Activated T-cell treated with anti-CD3 and anti-CD28 coated beads, Interleukin-2, amount 50 U/mL, for 4 hours (primary cell): ENCODE measurements at regions not wholly inside any gene's neighbourhood (a gene's known extent, or its start where the extent isn't known, plus 50 kb on each side); places are given as distances from the start of the nearest gene placed in this dataset.

Experiments used
- ATAC-seq, 2 donors: fragments of 200-7000 bp; cut with Tn5 transposase; one replicate each; pipeline ENCODE4 v1.10.0; 2021
- DNase-seq: peaks from one replicate; pipeline ENCODE4 v3.0.0-alpha.2; 2020
- H3K27me3 Mint-ChIP-seq: one replicate; pipeline ENCODE4 v1.8.0; 2021; ENCODE audit warnings: low read depth, mixed read lengths
- H3K36me3 Mint-ChIP-seq: one replicate; pipeline ENCODE4 v1.8.0; 2022; ENCODE audit warnings: mixed read lengths; ENCODE audit not compliant: insufficient read depth
- H3K4me1 Mint-ChIP-seq: one replicate; pipeline ENCODE4 v1.8.0; 2021; ENCODE audit warnings: low read depth, mixed read lengths
- H3K4me3 Mint-ChIP-seq: one replicate; pipeline ENCODE4 v1.8.0; 2021; ENCODE audit warnings: mild to moderate bottlenecking, moderate library complexity, mixed read lengths
- H3K9me3 Mint-ChIP-seq: one replicate; pipeline ENCODE4 v1.8.0; 2021; ENCODE audit warnings: mixed read lengths

DNA sequence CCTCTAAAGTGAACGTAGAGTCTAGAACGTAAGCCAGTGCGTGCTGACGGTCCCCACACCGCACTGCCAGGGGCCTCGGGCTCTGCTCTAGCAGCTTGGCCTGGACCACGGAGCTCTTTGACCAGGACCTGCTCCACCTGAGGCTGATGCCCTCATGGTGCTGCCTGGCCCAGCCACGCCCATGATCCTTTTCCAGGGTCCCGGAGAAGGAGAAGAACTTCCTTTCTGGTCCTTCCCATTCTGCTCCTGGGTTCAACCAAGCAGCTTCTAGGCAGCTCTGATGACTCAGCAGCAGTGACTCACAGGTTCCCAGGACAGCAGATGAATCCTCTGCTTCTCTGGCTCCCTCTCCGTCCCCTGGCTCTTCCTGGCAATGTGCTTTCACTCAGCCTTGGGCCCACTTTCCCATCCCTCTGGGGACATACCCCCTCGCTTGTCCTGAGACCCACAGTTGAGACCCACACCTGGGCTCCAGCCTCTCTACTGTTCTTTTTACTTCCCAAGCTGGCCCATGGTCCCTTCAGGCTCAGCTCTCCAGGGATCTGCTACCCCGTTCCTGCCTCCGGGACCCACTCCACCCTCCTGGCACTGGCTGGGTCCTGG is 246.3 kb upstream of the RAB4A start:
- Mint-ChIP-seq H3K9me3 (no peaks in the 10 kb centered on the region), H3K4me1 (peaks cover 16% of the 10 kb centered on the region), H3K36me3 (no peaks in the 10 kb centered on the region), H3K4me3 (no peak overlapping the region), H3K27me3 (no peaks in the 10 kb centered on the region)
- no peak for ATAC-seq
- DNase-seq = no peak

DNA sequence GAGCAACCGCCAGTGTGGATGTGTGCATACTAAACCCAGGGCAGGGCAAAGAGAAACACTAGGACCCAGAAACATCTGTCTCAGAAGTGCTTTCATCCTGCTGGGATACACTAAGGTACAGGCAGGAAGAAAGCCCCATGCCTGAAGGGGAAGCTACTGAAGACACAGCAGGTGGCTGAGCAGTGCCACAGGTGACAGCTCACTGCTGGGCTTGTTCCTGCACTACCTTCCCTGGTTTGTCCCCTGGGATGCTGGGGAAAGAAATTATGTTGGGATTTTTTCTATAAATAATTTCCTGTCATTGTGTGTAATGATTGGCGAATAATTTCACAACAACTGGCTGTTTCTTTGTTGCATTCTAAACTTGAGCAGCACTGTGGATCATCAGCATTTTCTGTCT is 245.3 kb upstream of the RAB4A start:
- H3K9me3 Mint-ChIP-seq = no peaks in the 10 kb centered on the region
- H3K4me1 Mint-ChIP-seq = peaks cover 16% of the 10 kb centered on the region
- H3K27me3 Mint-ChIP-seq = no peaks in the 10 kb centered on the region
- DNase-seq = no peak
- no peaks in the 10 kb centered on the region for H3K36me3 Mint-ChIP-seq
- no peak overlapping the region for H3K4me3 Mint-ChIP-seq
- no peak for ATAC-seq

DNA sequence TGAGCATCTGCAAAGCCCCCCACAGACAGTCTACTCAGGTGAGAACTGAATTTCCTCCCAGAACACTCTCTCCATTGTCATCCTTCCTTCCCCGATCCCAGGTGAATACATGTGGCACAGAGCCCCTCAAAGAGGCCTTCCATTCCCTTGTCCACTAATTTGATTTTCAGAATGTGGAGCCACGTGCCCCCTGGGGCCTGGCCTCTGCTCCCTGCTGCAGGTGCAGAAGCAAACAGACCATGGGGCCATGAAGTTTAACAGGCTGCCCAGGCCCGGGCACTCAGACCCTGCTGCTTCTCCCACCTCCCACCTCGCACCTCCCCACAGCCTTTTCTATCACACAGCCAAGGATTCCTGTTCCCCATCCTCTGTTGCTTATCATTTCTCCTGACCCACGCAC is 243.8 kb upstream of the RAB4A start:
- Mint-ChIP-seq H3K27me3 (no peaks in the 10 kb centered on the region), H3K4me1 (peaks cover 18% of the 10 kb centered on the region), H3K36me3 (no peaks in the 10 kb centered on the region), H3K9me3 (no peaks in the 10 kb centered on the region), H3K4me3 (peak overlapping the region; percentile 75)
- ATAC-seq (peak; percentile 13 to 29), DNase-seq (no peak)

DNA sequence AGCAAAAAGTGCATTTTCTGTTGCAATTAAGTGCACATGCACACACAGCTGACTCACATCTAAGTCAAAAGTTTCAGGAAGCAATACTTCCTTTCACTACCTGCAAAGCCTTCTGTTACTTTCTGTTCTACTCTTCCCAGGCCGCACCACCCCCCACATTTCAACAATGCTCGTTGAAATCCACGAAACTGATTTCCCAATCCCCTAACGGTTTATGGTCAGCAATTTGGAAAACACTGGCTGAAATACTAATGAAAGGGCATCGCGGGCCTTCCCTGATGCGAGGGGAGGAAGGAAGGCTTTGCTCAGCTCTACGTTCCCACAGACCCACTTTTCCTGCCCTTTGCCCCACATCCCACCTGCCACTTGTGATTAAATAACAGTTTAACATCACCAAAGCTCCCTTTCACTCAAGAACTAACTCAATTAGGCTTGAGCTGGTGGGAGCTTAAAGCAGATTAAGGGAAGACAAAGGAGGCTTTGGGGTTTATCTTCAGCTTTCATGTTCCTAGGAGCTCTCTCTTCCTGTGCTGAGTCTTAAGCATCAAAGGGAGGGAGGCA is 243.2 kb upstream of the RAB4A start:
- ATAC-seq (peak; percentile 80 to 89), DNase-seq (no peak)
- no peaks in the 10 kb centered on the region for H3K9me3 Mint-ChIP-seq
- H3K4me1 Mint-ChIP-seq = peaks cover 23% of the 10 kb centered on the region
- H3K4me3 Mint-ChIP-seq = peak overlapping the region; percentile 75
- H3K36me3 Mint-ChIP-seq = no peaks in the 10 kb centered on the region
- H3K27me3 Mint-ChIP-seq = no peaks in the 10 kb centered on the region

DNA sequence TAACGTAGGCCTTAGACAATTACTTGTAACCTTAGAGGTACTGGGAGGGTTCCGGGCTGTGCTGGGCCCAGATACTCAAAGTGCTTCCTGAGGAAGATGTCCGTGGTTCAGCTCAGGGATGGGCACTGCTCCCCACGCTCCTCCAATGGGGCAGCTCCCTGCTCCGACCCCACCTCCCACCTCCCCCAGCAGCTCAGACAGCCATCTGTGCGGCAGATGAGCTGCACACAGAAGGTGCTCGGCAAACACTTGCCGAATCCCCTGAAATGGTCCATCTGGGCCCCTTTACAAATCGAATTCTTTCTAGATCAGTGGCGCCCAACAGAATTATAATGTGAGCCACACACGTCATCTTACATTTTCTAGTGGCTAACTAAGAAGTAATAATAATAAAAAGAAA is 242.4 kb upstream of the RAB4A start:
- Mint-ChIP-seq H3K4me1 (peaks cover 31% of the 10 kb centered on the region), H3K9me3 (no peaks in the 10 kb centered on the region), H3K4me3 (no peak overlapping the region), H3K36me3 (no peaks in the 10 kb centered on the region), H3K27me3 (no peaks in the 10 kb centered on the region)
- DNase-seq = no peak
- no peak for ATAC-seq

DNA sequence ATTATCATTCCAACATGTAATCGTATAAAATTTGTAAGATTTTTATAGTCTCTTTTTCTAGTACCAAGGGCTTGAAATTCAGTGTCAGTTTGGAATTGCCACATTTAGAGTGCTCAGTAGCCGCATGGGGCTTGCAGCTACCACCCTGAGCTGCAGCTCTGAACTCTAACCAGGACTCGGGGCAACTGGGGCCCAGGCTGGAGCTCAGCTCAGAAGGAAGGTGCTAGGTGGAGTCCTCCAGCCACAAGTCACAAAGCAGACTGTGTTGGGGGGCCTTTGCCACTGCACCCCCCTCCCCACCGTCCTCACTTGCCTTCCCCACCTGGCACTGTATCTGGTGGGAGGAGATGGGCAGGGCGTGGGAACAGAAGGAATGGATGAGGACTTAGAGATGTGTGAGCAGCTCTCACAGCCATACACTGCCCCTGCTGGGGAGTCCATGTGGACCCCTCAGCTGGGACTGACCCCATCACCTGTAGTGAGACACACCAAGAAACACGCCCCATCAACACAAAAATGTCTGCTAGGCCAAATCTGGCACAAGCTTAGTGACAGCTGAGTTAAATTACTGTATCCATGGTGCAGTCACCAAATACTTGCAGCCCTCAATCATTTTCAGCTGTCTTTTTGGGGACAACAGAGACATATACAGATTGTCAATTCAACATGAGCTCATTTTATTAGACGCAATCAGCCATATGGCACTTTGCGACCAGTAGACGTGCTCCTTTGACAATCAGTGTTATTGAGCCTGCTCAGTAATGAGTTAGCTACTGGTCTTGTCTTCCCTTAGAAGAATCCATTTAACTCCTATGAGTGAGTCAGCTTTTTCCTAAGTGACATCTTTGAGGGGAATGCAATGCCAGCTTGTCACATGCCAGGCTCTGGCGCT is 241.7 kb upstream of the RAB4A start:
- DNase-seq (no peak), ATAC-seq (no peak)
- Mint-ChIP-seq H3K27me3 (no peaks in the 10 kb centered on the region), H3K4me1 (peaks cover 36% of the 10 kb centered on the region), H3K36me3 (no peaks in the 10 kb centered on the region), H3K9me3 (no peaks in the 10 kb centered on the region), H3K4me3 (no peak overlapping the region)

DNA sequence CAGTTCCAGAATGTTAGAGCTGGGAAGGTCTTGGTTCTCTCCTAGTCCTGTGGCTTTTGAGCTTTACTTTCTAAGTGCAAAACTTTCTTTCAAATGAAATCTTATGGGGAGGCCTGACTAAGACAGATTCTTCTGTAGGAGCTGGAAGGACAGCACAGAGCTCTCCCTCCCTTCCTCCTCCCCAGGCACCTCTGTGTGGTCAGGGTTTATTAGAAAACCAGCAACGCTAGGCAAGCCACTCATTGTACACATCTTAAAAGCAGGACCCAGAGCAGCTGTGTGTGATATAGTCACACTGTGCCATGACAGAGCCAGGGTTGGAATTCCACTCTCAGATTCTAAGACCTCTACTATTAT is 241.1 kb upstream of the RAB4A start:
- ATAC-seq = no peak
- Mint-ChIP-seq H3K36me3 (no peaks in the 10 kb centered on the region), H3K27me3 (no peaks in the 10 kb centered on the region)

DNA sequence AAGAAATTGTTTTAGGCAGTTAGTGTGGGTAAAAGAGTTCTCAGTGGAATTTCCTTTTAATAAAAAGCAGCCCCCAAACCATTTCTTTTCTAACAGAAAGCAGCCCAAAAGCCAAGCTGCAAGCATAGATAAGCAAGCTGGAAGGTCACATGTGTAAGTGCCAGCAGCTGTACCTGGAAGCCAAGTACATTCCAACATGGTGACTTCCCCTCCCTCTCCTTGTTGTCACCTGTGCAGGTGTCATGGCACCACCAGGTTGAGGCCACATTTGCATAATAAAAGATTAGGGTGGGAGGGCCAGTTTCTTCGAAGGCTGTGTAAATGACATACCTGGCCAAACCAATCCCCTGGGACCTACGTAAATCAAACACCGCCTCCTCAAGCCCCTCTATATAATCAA is 240.3 kb upstream of the RAB4A start:
- peaks cover 50% of the 10 kb centered on the region for H3K4me1 Mint-ChIP-seq
- no peak for DNase-seq
- H3K36me3 Mint-ChIP-seq = no peaks in the 10 kb centered on the region
- H3K27me3 Mint-ChIP-seq = no peaks in the 10 kb centered on the region
- no peak overlapping the region for H3K4me3 Mint-ChIP-seq
- no peaks in the 10 kb centered on the region for H3K9me3 Mint-ChIP-seq
- no peak for ATAC-seq

More for the DNA sequence above, 241.1 kb upstream of the RAB4A start:
- peaks cover 43% of the 10 kb centered on the region for H3K4me1 Mint-ChIP-seq
- no peak overlapping the region for H3K4me3 Mint-ChIP-seq
- H3K9me3 Mint-ChIP-seq = no peaks in the 10 kb centered on the region
- no peak for DNase-seq

DNA sequence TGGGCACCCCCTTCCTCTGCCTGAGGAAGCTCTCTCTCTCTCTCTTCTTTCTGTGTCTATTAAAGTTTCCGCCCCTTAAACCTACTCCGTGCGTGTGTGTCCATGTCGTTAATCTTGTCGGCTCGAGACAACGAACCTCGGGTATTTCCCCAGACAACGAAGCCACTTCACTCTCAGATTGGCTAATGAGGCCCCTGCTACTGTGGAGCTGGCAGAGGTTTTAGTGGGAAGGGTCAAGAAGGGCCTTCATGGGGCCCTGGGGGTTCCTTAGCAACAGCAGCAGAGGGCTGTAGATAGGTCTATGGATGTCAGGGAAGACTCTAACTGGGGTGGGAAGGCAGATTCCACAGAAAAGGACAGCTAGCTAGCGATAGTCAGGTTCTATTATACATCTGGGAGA is 239.8 kb upstream of the RAB4A start:
- no peaks in the 10 kb centered on the region for H3K27me3 Mint-ChIP-seq
- no peaks in the 10 kb centered on the region for H3K9me3 Mint-ChIP-seq
- no peak overlapping the region for H3K4me3 Mint-ChIP-seq
- peaks cover 55% of the 10 kb centered on the region for H3K4me1 Mint-ChIP-seq
- DNase-seq (no peak), ATAC-seq (no peak)
- no peaks in the 10 kb centered on the region for H3K36me3 Mint-ChIP-seq

DNA sequence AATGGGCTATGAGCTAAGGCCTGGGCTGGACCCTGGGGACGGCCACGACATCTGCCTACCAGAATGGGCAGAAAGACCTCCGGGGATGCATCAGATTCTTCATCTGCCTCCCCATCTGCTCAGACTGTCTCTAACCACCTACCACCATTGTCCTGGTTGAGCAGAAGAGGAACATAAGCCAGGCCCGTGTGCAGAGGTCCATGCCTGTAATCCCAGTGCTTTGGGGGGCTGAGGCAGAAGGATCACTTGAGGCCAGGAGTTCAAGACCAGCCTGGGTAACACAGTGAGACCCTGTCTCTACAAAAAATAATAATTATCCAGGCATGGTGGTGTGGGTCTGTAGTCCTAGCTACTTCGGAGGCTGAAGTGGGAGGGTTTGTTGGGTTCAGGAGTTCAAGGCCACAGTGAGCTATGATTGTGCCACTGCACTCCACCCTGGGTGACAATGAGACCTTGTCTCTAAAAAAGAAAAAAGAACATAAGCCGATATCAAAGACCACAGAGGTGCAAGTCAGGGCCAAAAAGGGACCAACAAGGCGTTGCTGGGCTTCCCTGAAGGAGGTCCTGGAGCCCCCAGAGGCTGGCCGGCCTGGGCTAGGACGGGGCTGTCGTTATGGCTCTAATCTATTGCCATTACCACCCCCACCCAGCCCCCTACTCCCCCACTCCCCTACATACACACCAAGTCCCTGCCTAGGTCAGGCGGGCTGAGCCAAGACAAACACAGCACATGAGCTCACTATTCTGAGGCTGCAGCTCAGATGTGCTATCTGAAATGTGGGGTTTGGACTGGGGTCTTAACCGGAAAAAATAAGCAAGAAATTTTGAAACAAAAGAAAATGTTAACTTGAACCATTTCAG is 239.2 kb upstream of the RAB4A start:
- Mint-ChIP-seq H3K36me3 (no peaks in the 10 kb centered on the region), H3K27me3 (no peaks in the 10 kb centered on the region), H3K9me3 (no peaks in the 10 kb centered on the region), H3K4me1 (peaks cover 61% of the 10 kb centered on the region), H3K4me3 (no peak overlapping the region)
- ATAC-seq = no peak
- DNase-seq = no peak

DNA sequence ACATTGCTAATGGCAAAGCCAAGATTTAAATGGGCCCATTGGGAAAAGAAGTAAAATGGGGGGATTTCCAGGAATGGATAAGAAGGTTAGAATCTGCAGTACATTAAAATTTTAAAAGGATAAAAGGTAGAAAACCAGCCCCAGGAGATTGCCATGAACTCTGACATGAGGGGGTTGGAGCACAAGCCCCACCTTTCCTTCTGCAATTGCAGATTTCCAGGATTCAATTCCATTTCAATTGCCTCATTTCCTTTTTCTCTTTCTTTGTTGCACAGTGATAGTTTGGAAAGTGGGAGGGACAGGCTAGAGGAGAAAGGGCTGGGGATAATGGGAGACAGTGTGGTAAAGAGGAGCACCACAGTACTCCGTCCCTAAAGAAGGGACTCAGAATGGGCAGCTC is 238.5 kb upstream of the RAB4A start:
- H3K27me3 Mint-ChIP-seq = no peaks in the 10 kb centered on the region
- no peaks in the 10 kb centered on the region for H3K36me3 Mint-ChIP-seq
- H3K9me3 Mint-ChIP-seq = no peaks in the 10 kb centered on the region
- DNase-seq = no peak
- H3K4me3 Mint-ChIP-seq = no peak overlapping the region
- peaks cover 62% of the 10 kb centered on the region for H3K4me1 Mint-ChIP-seq
- no peak for ATAC-seq

DNA sequence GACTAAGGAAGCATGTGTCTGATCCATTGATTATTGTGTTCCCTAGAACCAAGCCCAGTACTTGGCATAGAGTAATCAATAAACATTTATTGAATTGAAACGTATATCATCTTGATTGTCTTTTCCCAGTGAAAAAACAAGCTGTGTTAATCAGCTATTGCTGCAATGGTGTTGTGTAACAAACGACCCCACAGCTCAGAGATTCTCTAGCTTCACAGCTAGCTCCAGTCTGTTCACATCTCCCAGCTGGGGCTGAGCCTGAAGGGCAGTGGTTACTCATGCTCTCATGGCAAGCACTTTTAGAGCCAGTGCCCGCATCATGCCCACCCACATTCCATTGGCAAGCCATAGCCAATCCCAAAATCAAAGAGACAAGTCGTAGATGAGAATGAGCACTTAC is 237.4 kb upstream of the RAB4A start:
- Mint-ChIP-seq H3K4me3 (no peak overlapping the region), H3K4me1 (peaks cover 60% of the 10 kb centered on the region), H3K27me3 (no peaks in the 10 kb centered on the region), H3K9me3 (no peaks in the 10 kb centered on the region), H3K36me3 (no peaks in the 10 kb centered on the region)
- ATAC-seq = no peak
- no peak for DNase-seq

DNA sequence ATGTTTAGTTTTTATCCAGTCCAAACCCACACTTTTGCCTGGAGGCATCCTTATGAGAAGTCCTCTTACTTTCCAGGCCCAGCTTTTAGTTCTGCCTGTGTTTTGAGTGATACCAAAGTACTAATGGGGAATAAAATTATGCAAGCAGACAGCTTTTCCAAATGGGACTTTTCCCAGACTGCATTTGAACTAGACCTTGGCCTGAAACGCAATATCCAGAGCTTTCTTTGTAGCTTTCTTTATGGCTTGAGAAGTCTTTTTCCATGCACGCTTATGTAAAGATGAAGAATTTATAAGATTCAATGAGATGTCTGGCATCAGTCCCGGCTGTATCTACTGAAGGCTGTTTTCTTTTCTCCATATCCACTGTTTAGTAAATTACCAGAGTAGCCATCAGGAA is 236.6 kb upstream of the RAB4A start:
- no peaks in the 10 kb centered on the region for H3K9me3 Mint-ChIP-seq
- ATAC-seq (no peak), DNase-seq (no peak)
- no peaks in the 10 kb centered on the region for H3K27me3 Mint-ChIP-seq
- H3K4me3 Mint-ChIP-seq = no peak overlapping the region
- H3K4me1 Mint-ChIP-seq = peaks cover 59% of the 10 kb centered on the region
- H3K36me3 Mint-ChIP-seq = no peaks in the 10 kb centered on the region

DNA sequence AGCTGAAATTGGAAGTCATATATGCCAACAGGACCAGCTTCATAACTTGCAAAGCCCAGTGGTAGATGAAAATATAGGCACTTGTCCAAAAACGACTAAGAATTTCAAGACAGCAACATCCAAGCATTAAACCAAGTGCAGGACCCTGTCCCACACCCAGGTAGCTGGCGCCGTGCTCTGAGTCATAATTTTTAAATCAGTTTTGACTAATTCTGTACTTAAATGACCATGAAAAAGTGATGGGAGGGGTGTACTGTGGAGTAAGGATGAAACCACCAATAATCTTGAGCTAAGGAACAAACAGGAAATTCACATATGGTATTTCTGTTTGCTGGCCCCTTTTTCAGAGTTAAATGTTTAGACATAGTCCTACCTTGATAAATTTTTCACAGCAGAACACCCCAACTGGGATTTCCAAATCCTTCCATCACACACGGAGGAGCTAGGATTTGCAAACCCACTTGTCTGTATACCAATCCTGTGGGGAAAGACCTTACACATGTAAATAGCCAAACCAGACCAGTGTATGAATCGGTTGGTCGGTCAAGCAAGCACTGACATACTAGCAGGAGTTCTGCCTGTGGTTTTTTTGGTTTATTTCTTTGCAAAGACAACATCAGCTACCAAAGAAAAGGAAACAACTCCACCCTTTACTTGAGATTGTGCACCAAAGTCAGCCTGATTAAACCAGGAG is 235.7 kb upstream of the RAB4A start:
- Mint-ChIP-seq H3K27me3 (no peaks in the 10 kb centered on the region), H3K4me3 (no peak overlapping the region), H3K9me3 (no peaks in the 10 kb centered on the region), H3K4me1 (peaks cover 59% of the 10 kb centered on the region), H3K36me3 (no peaks in the 10 kb centered on the region)
- peak in 1 of 2 donors; percentile 48 for ATAC-seq
- no peak for DNase-seq
